NOMO-1 treated with dmso at 0.1 percent for 144 hours (cell line): ENCODE measurements at regions not wholly inside any gene's neighbourhood (a gene's known extent, or its start where the extent isn't known, plus 50 kb on each side); places are given as distances from the start of the nearest gene placed in this dataset.

ENCODE experiments used
- DNase-seq: peaks from one replicate; lab custom pipeline; 2025; ENCODE audit not compliant: unreplicated experiment; lab: John Stamatoyannopoulos, UW

DNA sequence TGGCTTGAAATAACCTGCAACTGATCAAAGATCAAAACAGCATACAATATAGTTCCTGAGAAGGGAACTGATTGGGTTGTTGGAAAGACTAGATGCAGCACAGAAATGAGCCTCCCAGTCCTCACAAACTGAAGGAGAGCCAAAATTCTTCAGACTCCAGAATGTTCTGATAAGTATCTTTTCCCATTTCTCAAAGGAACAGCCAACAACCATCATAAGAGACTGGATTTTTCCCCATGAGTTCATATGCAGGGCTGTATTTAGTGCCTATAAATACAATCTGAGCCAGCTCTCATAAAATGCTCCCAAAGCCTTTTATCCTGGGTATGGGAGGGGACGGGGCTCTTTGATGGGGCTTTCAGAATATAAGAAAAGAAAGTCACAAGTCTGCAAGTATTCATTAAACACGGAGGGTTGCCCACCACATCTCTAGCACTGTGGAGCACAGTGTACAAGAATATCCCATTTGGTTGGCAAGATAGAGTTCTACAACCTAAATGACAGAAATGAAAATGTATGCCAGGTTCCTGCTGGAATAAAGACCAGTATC lies 50.7 kb upstream of the LYVE1 start:
- DNase-seq, result no peak

DNA sequence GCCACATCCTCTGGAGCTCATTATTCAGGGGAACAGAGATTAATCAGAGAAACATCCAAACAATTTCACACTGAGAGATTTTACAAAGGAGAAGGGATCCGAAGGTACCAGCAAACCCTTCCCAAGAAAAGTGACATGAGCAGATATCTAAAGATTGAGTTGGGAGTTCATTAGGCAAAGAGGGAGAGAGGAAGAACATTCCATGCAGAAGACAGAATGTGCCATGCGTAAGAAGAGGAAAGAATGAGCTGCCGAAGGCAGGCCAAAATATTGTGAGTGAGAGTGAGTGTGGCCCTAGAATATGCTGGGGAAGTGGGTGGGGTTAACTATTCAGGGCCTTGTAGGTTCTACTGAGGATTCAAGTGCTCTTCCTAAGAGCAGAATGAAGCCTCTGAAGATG lies 50.0 kb upstream of the LYVE1 start:
- DNase-seq, result no peak
